D341Med (cell line): ENCODE measurements at regions not wholly inside any gene's neighbourhood (a gene's known extent, or its start where the extent isn't known, plus 50 kb on each side); places are given as distances from the start of the nearest gene placed in this dataset.

Experiments
- DNase-seq: peaks from one replicate; pipeline ENCODE4 v3.0.0; 2012; ENCODE audit warnings: low spot score

DNA sequence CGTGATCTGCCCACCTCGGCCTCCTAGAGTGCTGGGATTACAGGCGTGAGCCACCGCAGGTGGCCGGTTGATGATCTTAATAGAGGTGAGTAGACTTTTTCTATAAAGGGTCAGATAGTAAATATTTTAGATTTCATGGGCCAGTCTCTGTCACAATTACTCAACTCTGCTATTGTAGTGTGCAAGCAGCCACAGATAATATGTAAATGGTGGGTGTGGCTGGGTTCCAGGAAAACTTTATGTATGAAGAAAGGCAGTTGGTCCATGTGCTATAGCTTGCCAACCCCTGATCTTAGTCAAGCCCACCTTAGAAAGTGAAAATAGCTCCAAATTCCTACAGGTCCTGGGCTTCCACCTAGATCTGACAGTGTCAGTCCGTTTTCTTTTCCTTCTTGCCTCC is 94.9 kb upstream of the PMFBP1 start:
- no peak for DNase-seq

DNA sequence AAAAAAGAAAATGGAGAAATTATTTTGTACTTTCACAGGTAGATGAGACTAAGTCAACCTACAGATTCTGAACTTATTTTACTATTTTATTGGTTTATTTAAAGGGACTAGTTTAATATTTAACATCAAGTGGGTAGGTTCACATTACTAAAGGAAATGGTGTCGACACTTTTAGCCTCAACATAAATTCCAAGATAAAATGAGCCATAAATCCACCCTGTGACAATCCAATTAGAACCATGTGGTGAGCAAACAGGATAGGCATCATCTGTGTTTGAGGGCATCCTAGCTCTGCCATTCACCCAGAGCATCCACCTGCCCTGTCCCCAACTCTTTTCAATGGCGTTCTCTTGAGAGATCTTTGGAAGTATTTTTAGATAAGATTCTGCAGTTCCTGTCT is 92.8 kb upstream of the PMFBP1 start:
- no peak for DNase-seq

DNA sequence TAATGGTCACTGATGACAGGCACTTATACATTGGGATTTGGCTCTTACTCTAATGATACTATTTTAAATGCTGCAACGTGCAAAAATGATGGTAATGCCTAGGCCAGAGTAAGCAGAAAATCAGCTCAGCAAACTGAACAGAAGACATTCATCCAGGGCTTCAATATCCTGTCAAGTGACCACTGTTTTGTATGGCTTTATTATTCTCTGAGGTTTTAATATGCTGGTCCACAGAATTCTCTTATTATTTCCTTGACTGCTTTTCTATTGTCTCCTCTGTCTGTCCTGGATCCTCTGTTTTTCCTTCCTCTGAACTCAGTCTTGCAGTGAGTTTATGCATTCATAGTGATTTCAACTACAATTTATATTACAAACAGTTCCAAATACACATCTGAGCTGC is 90.8 kb upstream of the PMFBP1 start:
- no peak for DNase-seq

DNA sequence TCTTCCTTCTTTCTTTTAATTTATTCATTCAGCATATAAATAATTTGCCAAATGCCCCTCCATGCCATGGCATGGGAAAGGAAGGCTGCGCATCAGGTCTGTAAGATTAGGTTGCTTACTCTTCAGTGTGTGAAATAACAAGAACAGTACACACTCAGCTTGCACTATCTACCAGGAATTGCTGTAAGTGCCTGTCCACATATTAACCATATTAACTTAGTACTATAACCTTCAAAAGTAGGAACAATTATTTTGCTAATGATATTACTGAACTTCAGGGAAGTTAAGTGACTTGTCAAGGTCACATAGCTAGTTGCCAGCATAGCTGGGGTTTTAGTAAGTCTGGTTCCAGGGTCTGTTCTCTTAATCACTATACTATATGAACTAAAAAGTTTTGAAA is 89.2 kb upstream of the PMFBP1 start:
- no peak for DNase-seq

GRCh38 chr16:72256398-72257066 is 84.6 kb upstream of the PMFBP1 start:
- no peak for DNase-seq

DNA sequence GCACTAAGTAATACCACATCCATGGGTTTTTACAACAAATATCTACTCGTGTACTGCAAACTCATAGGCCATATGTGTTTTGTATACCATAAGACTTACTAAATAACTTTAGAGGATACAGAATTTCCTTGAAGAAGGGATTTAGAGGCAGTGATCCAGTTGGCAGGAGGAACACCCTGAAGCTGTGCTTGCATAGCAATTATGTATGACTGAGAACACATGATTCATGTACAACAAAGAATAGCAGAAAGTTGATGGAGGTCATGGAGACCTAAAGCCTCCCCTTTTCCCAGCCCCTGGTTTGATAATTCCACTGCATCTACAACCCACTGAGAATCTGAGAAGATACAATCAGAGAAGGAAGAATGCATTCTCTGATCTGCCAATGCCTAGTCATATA is 83.8 kb upstream of the PMFBP1 start:
- no peak for DNase-seq

DNA sequence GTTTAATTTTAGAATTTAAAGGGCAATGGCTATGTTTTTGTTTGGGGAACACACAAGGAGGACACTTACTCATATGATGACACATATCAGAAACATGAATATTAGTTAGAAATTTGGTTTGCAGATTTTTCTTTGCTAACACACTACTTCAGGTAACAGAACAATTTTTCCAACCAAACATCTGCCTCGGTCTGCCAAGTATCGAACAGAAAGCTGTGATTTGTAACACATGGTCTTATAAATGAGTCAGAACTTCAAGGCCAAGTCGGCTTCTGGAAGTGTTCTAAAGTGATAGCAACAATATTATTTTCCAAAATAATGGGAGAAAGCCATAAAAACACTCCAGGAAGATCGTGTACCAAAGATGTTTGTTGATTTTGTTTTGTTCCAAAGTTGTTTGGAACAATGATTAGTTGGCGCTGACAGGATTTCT is 75.9 kb upstream of the PMFBP1 start:
- DNase-seq = no peak

GRCh38 chr16:72246423-72246822 is 74.5 kb upstream of the PMFBP1 start:
- no peak for DNase-seq

- DNase-seq = no peak
Observed at GRCh38 chr16:72244853-72245252, 72.9 kb upstream of the PMFBP1 start.

DNA sequence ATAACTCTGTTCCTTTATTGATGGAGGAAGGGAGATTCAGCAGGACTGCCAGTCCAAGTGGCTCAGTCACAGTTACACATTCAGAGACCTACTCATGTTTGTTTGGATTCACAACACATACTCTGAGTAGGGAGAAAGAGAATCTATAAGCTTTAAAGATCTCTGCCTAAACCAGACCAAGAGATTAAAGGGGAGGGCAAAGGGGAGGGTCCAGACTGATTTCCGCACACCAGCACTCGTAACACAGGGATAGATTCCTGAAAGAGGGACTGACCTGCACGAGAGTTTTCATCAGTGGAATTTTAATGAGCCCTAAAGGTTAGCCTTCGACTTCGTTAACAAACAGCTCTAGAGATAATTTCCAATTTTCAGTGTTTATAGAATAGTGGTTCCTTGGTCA is 71.7 kb upstream of the PMFBP1 start:
- DNase-seq = no peak

DNA sequence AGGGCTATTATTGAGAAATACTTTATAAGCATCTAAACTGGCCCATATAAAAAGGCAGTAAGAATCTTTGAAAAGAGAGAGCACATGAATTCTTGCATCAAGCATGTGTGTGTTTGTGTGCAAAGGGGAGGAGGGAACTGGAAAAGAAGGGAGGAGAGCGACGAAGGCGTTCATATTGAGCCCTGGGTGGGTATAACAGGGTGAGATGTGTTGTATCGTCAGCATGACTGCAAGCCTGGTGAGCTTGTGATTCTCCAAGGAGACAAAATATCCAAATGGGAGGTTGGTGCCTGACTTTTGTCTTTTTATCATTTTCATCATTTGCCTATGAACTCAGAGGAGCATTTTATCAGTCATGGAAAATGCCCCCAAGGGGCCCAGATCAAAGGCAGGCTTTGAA is 70.8 kb upstream of the PMFBP1 start:
- peak; percentile 23 for DNase-seq

DNA sequence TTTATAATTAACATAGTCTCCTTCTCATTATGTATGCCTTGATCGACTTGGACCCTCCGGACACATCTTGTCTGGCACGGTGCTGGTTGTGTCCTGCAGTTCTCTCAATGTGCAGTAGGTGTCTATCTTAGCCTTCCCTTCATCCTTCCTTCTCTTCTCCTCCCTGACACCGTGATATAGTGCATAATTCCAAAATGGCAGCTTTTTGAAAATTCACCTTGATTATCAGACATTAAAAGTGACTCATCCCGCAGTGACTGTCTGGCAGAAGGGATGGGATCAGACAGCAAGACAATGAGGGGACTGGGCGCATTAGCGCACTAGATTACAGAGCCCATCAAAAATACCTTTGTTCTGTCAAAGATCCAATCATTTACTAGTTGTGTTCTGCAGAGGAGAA is 70.0 kb upstream of the PMFBP1 start:
- peak; percentile 63 for DNase-seq

DNA sequence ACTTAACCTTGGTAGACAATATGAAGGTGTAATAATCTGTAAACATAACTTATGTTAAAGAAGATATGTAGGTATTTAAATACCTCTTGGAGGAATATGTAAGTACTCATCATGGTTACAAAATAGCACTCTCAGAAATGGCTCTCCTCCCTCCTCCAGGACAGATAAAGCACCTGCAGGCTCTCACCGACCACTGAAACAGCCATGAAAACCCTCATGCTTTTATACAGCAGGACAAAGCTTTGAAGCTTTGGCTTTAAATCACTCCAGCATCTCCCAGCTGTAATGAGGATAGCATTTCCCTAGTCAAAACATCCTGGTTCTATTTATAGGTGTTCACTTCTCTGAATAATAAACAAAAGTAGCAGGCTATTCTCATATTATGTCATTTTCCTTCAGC is 69.1 kb upstream of the PMFBP1 start:
- DNase-seq = no peak

- no peak for DNase-seq
Observed at GRCh38 chr16:72240466-72240865, 68.5 kb upstream of the PMFBP1 start.

DNA sequence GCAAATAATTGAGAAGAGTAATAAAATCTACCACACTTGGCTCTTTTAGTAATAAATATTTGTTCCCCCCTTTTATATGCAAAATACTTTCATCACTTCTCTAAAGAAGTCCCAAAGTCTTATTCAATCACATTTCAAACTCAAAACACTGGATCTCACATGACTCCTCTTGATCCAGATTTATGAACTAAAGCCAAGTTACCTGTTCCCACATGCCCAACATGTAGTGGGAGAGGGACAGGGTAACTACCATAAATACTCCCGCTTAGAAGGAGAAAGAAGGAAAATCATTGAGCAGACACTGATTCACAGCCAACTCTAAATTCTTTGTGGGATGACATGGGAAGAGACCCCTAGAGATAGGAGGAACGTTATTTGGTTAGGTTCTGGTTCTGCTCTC is 64.9 kb upstream of the PMFBP1 start:
- DNase-seq = no peak

DNA sequence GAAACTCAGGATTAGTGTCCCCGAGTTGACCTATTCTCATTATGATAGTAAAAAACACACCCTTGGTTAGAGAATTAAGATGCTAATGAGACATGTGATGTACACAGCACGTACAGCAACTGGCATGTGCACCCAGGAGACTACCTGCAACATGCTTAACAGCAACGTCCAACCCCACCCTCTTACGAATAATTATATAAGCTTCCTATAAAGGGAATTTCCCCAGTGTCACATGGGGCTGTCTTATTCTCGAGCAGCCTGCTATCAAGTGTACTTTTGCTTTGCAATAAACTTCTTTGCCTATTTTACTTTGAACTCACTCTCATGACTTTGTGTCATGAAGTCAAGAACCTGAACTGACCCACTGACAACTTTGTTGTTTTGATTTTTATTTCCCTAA is 62.4 kb upstream of the PMFBP1 start:
- no peak for DNase-seq

- DNase-seq = no peak
Observed at GRCh38 chr16:72228014-72228413, 56.1 kb upstream of the PMFBP1 start.

GRCh38 chr16:72226136-72226535 is 54.2 kb upstream of the PMFBP1 start:
- no peak for DNase-seq

GRCh38 chr16:72224260-72224768 is 52.4 kb upstream of the PMFBP1 start:
- no peak for DNase-seq

DNA sequence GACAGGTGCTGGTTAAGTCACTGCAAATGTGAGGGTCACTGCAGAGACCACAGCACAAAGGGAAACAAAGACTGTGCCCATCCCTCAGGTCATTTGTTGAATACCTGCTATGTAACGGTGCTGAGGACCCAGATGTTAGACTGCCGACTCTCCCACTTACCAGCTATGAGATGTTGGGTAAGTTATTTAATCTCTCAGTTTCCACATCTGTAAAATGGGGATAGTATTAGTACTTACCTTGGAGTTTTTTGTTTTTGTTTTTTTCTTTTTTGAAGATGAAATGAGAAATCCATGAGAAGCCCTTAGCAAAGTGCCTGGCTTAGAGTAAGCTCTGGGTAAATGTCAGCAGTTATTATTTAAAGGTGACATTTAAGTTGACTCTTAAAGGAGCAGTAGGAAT is 50.5 kb upstream of the PMFBP1 start:
- DNase-seq = no peak
